ENCODE measurements at regions not wholly inside any gene's neighbourhood (a gene's known extent, or its start where the extent isn't known, plus 50 kb on each side); places are given as distances from the start of the nearest gene placed in this dataset.
"Not testable (repeated sequence)": the region's sequence is repeated elsewhere in the genome, so short reads cannot be mapped to it uniquely, and the experiment has no call there.

DNA sequence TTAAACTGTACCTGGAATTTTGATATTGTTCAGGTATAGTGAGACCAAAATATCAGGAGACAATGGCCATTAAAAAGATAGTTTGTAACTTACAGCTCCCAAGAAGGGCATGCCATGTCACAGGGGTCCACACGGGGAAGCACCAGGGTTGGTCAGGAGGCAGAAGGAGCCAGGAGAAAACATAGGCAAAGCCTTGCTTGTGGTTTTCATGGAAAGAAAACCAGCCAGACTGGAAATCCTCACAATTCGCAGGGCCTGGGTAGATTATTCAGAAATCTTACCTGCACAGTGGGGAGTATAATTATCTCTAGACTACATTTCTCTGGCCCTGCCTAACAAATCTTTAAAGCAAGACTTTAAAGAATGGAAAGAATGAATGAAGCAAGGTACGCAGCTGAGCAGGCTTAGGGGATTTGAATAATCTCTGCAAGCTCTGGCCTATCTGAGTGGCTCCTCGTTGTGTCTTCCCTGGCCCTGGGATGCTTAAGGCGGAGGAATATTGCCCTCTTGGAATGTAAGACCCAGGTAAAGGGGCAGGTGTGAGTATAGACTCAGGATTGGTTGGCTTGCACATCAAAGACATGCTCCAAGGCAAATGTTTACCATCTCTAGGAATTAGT is 66.9 kb upstream of the CDC42EP3 start:
- Histone ChIP-seq H3K9me3 (no peaks in the 10 kb centered on the region), H3K36me3 (no peaks in the 10 kb centered on the region), H3K27ac (no peak overlapping the region), H3K27me3 (no peaks in the 10 kb centered on the region), H3K4me3 (no peak overlapping the region), H3K4me1 (no peaks in the 10 kb centered on the region)
- DNase-seq (no peak), ATAC-seq (ENCODE audit: low FRiP score in 2 of 2) (no peak)
- TF ChIP-seq POLR2AphosphoS5 (IDR thresholded peaks at IDR 0.05) (no peak), POLR2A (IDR thresholded peaks at IDR 0.05) (no peak)
- 81 to 90% methylated on average over 5 of the region's 5 CpGs for WGBS, 2 donors

- TF ChIP-seq EP300 (IDR thresholded peaks at IDR 0.05) = no peak
- TF ChIP-seq POLR2A (IDR thresholded peaks at IDR 0.05) = no peak
- no peak for TF ChIP-seq CTCF (IDR thresholded peaks at IDR 0.05)
- TF ChIP-seq POLR2AphosphoS5 (IDR thresholded peaks at IDR 0.05) = no peak
- H3K4me1 ChIP-seq = no peaks in the 10 kb centered on the region
- ATAC-seq (ENCODE audit: low FRiP score in 2 of 2) (no peak), DNase-seq (no peak)
- H3K4me3 ChIP-seq = no peak overlapping the region
- no peaks in the 10 kb centered on the region for H3K27me3 ChIP-seq
- WGBS, 2 donors = 87 to 99% methylated on average over 4 of the region's 4 CpGs
- no peaks in the 10 kb centered on the region for H3K36me3 ChIP-seq
- no peak overlapping the region for H3K27ac ChIP-seq
- no peaks in the 10 kb centered on the region for H3K9me3 ChIP-seq
Measured at GRCh38 chr2:37739153-37739552, 67.7 kb upstream of the CDC42EP3 start.

- H3K27me3 ChIP-seq = no peaks in the 10 kb centered on the region
- H3K9me3 ChIP-seq = no peaks in the 10 kb centered on the region
- H3K4me3 ChIP-seq = no peak overlapping the region
- no peaks in the 10 kb centered on the region for H3K36me3 ChIP-seq
- ATAC-seq (ENCODE audit: low FRiP score in 2 of 2) = no peak
- no peak overlapping the region for H3K27ac ChIP-seq
- DNase-seq = no peak
- no peaks in the 10 kb centered on the region for H3K4me1 ChIP-seq
- 92% methylated on average over 3 of the region's 3 CpGs for WGBS, 2 donors
- no peak for TF ChIP-seq CTCF (IDR thresholded peaks at IDR 0.05)
- no peak for TF ChIP-seq EP300 (IDR thresholded peaks at IDR 0.05)
- TF ChIP-seq POLR2AphosphoS5 (IDR thresholded peaks at IDR 0.05) = no peak
- no peak for TF ChIP-seq POLR2A (IDR thresholded peaks at IDR 0.05)
Measured at GRCh38 chr2:37740164-37740739, 68.8 kb upstream of the CDC42EP3 start.

DNA sequence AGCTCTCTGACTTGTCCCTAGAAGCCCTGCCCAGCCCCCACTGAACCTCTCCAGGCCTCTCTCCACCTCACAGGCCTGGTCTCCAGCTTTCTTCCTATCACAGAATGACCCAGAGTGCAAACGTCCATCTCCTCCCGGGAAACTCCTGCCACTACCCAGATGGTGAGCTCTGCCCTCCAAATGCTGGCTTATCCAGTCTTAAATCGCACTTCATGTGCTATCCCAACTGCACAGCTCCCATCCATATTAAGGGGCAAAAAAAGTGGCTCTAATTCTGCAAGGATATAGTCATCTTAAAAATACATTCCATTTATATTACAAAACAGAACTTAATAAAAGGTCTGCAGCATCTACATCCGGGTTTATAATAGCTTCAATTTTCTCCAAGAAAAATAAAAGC is 70.8 kb upstream of the CDC42EP3 start:
- DNase-seq (no peak), ATAC-seq (ENCODE audit: low FRiP score in 2 of 2) (no peak)
- Histone ChIP-seq H3K9me3 (no peaks in the 10 kb centered on the region), H3K36me3 (no peaks in the 10 kb centered on the region), H3K4me1 (no peaks in the 10 kb centered on the region), H3K4me3 (no peak overlapping the region), H3K27ac (no peak overlapping the region), H3K27me3 (no peaks in the 10 kb centered on the region)
- 84 to 88% methylated on average over 4 of the region's 4 CpGs for WGBS, 2 donors
- TF ChIP-seq POLR2AphosphoS5 (IDR thresholded peaks at IDR 0.05) (no peak), POLR2A (IDR thresholded peaks at IDR 0.05) (no peak), EP300 (IDR thresholded peaks at IDR 0.05) (no peak), CTCF (IDR thresholded peaks at IDR 0.05) (no peak)

DNA sequence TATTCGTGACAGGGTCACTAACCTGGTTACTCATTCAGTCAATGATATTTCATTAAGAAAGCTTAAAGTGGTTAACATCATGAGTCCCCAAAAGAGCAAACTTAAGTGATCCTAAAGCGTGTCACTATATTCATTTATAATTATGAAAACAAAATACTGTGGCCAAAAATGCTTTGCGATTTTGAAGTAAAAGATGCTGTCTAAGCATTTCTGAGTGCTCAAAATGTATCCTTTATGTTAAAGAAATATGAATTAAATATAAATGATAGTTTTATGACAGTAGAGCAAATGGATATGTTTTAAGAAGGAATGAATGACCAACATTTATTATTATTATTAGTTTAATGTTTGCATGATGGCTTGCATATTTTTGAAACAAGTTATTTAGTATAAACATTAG is 72.6 kb upstream of the CDC42EP3 start:
- DNase-seq (no peak), ATAC-seq (ENCODE audit: low FRiP score in 2 of 2) (no peak)
- TF ChIP-seq POLR2AphosphoS5 (IDR thresholded peaks at IDR 0.05) = no peak
- no peaks in the 10 kb centered on the region for H3K36me3 ChIP-seq
- H3K9me3 ChIP-seq = no peaks in the 10 kb centered on the region
- H3K27me3 ChIP-seq = no peaks in the 10 kb centered on the region
- H3K27ac ChIP-seq = no peak overlapping the region
- no peaks in the 10 kb centered on the region for H3K4me1 ChIP-seq
- WGBS, 2 donors = 93 to 96% methylated on average over 3 of the region's 3 CpGs
- H3K4me3 ChIP-seq = no peak overlapping the region

DNA sequence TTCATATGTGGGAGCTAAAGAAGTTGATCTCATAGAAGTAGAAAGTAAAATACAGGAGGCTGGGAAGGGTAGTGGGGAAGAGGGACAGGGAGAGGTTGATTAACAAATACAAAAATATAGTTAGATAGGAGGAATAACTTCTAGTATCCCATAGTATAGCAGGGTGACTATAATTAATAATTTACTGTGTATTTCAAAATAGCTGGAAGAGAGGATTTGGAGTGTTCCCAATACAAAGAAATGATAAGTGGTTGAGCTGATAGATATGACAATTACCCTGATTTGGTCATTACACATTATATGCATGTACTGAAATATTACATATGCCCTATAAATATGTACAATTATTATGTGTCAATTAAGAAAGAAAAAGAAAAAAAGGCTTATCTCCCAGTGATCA is 73.5 kb upstream of the CDC42EP3 start:
- H3K9me3 ChIP-seq; H3K4me3 ChIP-seq; H3K36me3 ChIP-seq; H3K4me1 ChIP-seq; ATAC-seq (ENCODE audit: low FRiP score in 2 of 2); H3K27me3 ChIP-seq; DNase-seq; H3K27ac ChIP-seq: not testable (repeated sequence)

DNA sequence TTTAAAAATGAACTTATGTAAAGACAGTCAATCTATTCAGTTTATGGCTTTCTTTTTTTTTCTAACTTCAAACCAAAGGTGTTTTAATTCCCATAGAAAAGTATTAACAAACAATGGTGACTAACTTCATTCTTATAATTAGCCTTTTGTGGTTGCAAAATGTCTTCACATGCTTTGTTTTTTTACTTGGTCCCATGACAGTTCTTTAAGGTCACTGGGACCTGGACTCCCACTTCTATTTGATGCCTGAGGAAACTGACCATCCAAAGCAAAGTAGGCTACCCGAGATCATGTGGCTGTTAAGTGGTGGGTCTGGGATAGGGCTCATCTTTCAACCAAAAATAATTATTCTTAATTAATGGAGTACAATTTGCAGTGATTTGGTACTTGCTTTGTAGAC is 74.6 kb upstream of the CDC42EP3 start:
- DNase-seq; H3K27me3 ChIP-seq; H3K27ac ChIP-seq; ATAC-seq (ENCODE audit: low FRiP score in 2 of 2); H3K36me3 ChIP-seq; H3K9me3 ChIP-seq; H3K4me1 ChIP-seq; H3K4me3 ChIP-seq: not testable (repeated sequence)
- 92 to 95% methylated on average over 1 of the region's 1 CpG for WGBS, 2 donors
